Inflammatory macrophage (primary cell): ENCODE measurements at regions not wholly inside any gene's neighbourhood (a gene's known extent, or its start where the extent isn't known, plus 50 kb on each side); places are given as distances from the start of the nearest gene placed in this dataset.
"Not testable (repeated sequence)": the region's sequence is repeated elsewhere in the genome, so short reads cannot be mapped to it uniquely, and the experiment has no call there.

ENCODE experiments used
- DNase-seq, 2 donors: peaks; one replicate each; pipeline ENCODE4 v3.0.0-alpha.2; 2020 to 2022

DNA sequence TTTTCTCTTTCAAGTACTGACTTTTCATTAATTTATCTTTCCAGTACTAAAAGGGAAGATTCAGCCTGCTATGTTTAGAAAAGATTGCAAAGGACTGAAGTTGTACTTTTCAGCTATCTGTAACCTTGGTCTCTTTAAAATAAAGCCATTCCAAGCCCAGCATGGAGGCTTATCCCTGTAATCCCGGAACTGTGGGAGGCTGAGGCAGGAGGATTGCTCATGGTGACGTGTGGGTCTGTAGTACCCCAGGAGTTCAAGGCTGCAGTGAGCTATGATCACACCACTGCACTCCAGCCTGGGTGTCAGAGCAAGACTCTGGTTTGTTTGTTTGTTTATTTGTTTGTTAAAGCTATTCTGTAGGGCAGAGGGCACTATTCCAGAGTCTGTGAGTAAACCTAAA, 50.6 kb upstream of the TMEM170B start:
- DNase-seq: no peak

GRCh38 chr6:11486486-11486885, 51.1 kb upstream of the TMEM170B start:
- no peak for DNase-seq

DNA sequence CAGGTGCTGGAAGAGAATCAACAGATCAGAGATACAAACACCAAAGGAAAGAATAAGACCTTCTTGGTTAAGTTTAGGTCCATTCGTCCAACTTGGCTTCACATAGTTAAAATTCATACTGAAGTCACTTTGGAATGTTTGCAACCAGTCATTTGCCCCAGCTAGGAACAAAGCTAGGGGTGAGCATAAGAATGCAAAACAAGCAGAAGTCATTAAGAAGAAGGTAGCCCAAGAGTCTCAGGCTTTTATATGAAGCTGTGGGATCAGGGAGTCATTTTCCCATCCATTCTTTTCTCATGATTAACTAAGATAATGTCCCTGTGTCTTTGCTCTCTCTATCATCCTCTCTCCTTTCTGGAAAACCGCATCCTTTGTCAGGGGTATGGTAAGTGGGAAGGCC, 51.5 kb upstream of the TMEM170B start:
- no peak for DNase-seq

DNA sequence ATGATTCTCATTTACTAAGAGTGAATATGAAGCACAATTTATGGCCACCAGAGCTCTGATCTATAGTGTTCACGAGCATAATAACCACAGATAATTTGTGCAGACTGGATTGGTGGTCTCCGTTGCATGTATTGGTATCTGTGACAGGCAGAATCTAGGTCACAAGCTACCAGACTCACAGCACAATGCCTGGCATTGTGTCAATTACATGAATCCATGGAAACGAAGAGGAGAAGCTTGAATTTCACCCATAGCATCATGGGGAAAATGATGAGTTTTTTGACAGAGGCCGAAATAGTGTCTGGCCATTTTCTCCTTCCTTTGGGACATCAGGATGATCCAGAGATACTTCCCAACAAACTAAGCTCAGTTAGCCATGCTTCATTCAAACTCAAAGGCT, 52.3 kb upstream of the TMEM170B start:
- no peak for DNase-seq

GRCh38 chr6:11484441-11484840, 53.1 kb upstream of the TMEM170B start:
- DNase-seq: no peak

DNA sequence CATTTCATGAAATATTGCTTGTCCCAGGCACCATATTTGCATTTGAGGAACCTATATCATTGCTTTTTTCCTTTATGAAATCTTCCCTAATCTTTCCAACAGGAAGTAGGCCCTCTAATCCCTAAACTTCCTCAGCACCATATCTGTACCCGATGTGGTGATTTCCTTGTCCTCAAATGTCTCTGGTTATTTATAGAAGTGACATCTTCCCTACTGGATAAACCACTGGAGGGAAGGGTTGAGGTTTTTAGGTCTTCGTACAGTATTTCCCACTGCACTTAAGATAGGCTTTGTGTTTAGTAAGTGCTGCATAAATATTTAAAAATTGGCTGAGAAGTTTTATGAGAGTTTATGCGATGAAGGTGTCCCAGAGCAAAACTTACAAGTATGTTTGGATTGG, 54.9 kb upstream of the TMEM170B start:
- DNase-seq: no peak

- no peak for DNase-seq
These were observed 57.0 kb upstream of the TMEM170B start for GRCh38 chr6:11480541-11480940.

GRCh38 chr6:11479296-11479695, 58.3 kb upstream of the TMEM170B start:
- no peak for DNase-seq

GRCh38 chr6:11478586-11478985, 59.0 kb upstream of the TMEM170B start:
- DNase-seq: peak; percentile 47 to 55

DNA sequence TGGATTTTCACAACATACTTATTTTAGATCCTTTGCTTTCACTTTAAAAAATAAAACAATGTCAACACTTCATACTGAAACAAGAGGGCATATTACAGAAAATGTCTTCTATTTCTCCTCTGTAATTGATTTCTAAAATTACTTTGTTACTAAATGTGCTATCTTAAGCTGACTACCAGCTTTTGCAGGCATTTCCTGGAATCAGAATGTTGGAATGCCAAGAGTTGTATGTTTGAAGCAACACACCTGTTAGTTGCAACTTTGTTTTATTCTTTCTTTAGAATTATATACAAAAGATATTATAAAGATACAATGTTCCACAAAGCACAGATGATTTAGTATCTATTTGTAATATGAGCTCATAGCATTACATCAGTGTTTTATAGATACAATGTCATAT, 62.5 kb upstream of the TMEM170B start:
- no peak for DNase-seq

DNA sequence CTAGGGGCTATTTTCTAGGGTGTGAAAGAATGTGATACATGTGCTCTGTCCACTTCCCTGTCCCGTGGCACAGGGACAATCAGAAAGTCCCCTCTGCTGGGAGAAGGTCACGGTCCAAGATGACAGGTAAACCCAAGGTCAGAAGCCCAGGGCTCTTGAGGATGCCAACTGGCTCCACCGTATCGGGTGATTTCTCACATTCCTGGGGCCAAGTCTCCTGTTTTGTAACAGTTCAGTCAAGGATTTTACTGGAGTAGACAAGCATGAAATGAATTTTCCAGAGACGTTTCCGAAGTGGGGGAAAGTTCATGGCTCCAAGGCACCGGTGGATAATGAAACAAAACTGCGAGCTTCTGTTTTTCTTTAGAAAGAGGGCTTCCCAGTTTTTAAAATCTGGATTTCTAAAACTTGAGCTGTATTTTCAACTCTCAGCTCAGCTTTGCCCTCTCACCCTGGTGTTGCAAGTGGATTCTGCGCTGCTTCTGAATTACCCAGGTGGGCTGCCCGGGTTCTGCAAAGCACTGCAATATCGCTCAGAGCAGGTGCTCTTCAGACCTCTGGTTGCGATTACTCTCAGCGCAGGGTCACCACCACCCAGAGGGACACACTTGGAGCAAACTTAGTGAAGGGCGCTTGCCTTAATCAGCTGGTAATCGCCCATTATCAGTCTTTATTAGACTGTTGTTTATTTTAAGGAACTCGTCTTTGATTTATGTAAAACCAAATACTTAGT, 64.4 kb upstream of the TMEM170B start:
- DNase-seq: no peak

GRCh38 chr6:11471261-11471660, 66.3 kb upstream of the TMEM170B start:
- DNase-seq: no peak

DNA sequence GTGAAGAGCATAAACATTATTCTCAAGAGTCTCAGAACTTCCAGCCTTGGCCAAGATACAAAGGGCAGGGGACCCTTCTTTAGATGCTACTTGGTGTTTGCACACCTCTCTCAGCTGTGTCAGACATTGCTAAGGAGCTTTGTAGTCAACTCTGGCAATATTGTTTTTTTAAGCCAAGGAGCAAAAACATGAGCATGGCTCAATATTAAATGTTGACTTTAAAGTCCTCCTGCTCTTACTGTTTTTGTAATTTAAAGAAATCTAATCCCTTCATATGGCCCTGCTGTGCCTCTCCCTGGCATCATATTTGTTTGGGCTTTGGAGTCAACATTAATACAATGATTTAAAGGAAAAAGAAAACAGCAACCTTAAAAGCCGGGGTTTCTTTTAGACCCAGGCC, 67.9 kb upstream of the TMEM170B start:
- no peak for DNase-seq

DNA sequence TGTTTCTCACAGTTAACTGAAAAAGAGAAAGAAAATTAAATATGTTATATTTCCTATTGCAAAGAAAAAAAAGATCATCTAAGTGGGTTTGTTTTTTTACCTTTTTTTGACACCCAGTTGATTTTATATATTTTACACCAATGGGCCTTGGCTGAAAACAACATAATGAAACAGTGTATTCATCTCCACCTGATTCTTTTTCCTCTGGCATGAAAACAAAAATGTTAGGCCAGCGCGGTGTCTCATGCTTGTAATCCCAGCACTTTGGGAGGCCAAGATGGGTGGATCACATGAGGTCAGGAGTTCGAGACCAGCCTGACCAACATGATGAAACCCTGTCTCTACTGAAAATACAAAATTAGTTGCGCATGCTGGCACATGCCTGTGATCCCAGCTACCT, 69.3 kb upstream of the TMEM170B start:
- DNase-seq: not testable (repeated sequence)

DNA sequence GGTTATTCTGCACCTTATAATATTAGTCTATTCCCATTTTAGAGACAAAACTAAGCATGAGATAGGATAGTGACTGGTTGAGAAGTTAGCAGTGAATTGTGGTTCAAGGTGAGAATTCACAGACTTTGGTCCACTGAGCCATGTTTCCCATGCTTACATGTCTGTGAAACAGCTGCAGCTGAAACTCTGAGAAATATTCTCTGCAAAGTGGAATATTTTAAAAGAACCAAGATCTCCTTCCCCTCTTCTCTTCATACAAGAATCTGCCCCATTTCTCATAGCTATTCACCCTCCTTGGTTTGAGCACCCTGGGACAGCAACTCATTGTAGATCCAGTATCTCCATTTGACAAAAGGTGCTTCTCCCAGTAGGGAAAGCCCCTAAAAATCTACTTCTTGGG, 70.2 kb upstream of the TMEM170B start:
- no peak for DNase-seq

GRCh38 chr6:11463398-11463780, 74.2 kb upstream of the TMEM170B start:
- DNase-seq: no peak

GRCh38 chr6:11462742-11463397, 74.7 kb upstream of the TMEM170B start:
- DNase-seq: peak; percentile 77 to 83

- DNase-seq: no peak
These were observed 76.5 kb upstream of the TMEM170B start for GRCh38 chr6:11460837-11461661.

GRCh38 chr6:11460001-11460668, 77.4 kb upstream of the TMEM170B start:
- DNase-seq: peak; percentile 68 to 72

- no peak for DNase-seq
These were observed 78.4 kb upstream of the TMEM170B start for GRCh38 chr6:11459079-11459610.

DNA sequence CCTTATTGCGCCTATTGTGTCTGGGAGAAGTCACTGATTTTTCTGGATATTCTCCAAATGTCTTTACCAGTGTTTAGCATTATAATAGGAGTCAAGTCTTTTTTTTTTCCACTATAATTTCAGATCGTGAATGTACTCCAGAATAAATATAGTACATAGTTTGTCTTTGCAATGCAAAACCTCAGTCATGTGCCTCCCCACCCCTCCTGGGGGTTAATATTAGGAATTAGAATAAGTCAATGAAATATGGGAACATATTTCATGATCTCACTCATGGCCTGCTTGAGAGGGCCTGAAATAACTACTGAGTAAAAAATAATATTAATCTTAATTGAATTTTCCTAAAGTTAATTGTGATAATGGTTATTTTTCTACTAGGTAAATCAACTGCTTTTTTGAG, 79.0 kb upstream of the TMEM170B start:
- DNase-seq: no peak

DNA sequence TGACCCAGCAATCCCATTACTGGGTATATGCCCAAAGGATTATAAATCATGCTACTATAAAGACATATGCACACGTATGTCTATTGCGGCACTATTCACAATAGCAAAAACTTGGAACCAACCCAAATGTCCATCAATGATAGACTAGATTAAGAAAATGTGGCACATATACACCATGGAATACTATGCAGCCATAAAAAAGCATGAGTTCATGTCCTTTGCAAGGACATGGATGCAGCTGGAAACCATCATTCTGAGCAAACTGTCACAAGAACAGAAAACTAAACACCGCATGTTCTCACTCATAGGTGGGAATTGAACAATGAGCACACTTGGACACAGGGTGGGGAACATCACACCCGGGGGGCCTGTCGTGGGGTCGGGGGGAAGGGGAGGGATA, 80.1 kb upstream of the TMEM170B start:
- DNase-seq: not testable (repeated sequence)

DNA sequence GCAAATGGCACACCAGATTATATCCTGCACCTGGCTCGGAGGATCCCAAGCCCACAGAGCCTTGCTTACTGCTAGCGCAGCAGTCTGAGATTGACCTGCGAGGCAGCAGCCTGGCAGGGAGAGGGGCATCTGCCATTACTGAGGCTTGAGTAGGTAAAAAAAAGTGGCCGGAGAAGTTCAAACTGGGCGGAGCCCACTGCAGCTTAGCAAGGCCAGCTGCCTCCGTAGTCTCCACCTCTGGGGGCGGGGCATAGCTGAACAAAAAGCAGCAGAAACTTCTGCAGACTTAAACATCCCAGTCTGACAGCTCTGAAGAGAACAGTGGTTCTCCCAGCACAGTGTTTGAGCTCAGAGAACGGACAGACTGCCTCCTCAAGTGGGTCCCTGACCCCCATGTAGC, 85.4 kb upstream of the TMEM170B start:
- DNase-seq: not testable (repeated sequence)
